Kidney (tissue), 13 donors: ENCODE measurements at regions not wholly inside any gene's neighbourhood (a gene's known extent, or its start where the extent isn't known, plus 50 kb on each side); places are given as distances from the start of the nearest gene placed in this dataset.

Experiments
- DNase-seq, 5 donors: peaks; one replicate each; pipeline ENCODE4 v3.0.0-alpha.2; 2013 to 2020
- FAIRE-seq: peaks from 2 replicates; lab custom pipeline; 2012; peaks lifted over from hg19 to GRCh38; lab: Jason Lieb, UNC
- H3K27ac ChIP-seq, 2 donors: one replicate each; pipeline ENCODE4 v1.7.0; 2013; ENCODE audit warnings: low read depth in 2 of 2, low read length in 2 of 2, inconsistent platforms in 1 of 2
- H3K27me3 ChIP-seq: one replicate; pipeline ENCODE4 v1.7.1; 2013; ENCODE audit warnings: low read length, inconsistent platforms; ENCODE audit not compliant: control insufficient read depth, insufficient read depth
- H3K36me3 ChIP-seq, 3 donors: one replicate each; pipeline versions ENCODE4 v1.7.0 to v1.7.1; 2013; ENCODE audit warnings: low read length in 3 of 3, control low read depth in 1 of 3, inconsistent platforms in 1 of 3; ENCODE audit not compliant: insufficient read depth in 3 of 3, control insufficient read depth in 2 of 3
- H3K4me1 ChIP-seq, 3 donors: one replicate each; pipeline versions ENCODE4 v1.7.0 to v1.7.1; 2013; ENCODE audit warnings: low read length in 3 of 3, inconsistent platforms in 1 of 3, low read depth in 1 of 3; ENCODE audit not compliant: control insufficient read depth in 2 of 3, insufficient read depth in 2 of 3
- H3K4me3 ChIP-seq, 3 donors: one replicate each; pipeline versions ENCODE4 v1.7.0 to v1.8.1; 2013; ENCODE audit warnings: low read length in 3 of 3, control low read depth in 1 of 3, inconsistent platforms in 1 of 3
- H3K9ac ChIP-seq, 3 donors: one replicate each; pipeline versions ENCODE4 v1.7.0 to v1.7.1; 2013; ENCODE audit warnings: low read length in 3 of 3, control low read depth in 1 of 3, inconsistent platforms in 1 of 3
- H3K9me3 ChIP-seq, 3 donors: one replicate each; pipeline versions ENCODE4 v1.7.0 to v1.7.1; 2013; ENCODE audit warnings: low read length in 3 of 3, control low read depth in 1 of 3, inconsistent platforms in 1 of 3; ENCODE audit not compliant: control insufficient read depth in 2 of 3, insufficient read depth in 1 of 3
- CTCF ChIP-seq: IDR thresholded peaks from 3 replicates; pipeline ENCODE4 v1.5.1; 2012; ENCODE audit warnings: mild to moderate bottlenecking, moderate library complexity, borderline replicate concordance; ENCODE audit not compliant: insufficient read depth; ENCODE audit errors: extremely low read depth
- intact Hi-C: fragments of 100-400 bp; cut with DNase I; formaldehyde crosslinking; loops from one replicate; pipeline ENCODE4 v1.11.1; 2022
- donor health status: control.
- donor health status: control.
- donor health status: control.
- donor health status: control.
- donor health status: control.
- donor health status: DM: yes; HTN: yes; CAD: no.
- donor health status: Normal renal cell carcinoma (clear cell type).

GRCh38 chr2:8076448-8077342 lies 605.2 kb upstream of the ID2 start:
- Histone ChIP-seq H3K9ac (no peak overlapping the region), H3K36me3 (no peaks in the 10 kb centered on the region), H3K27me3 (no peaks in the 10 kb centered on the region), H3K27ac (no peak overlapping the region), H3K9me3 (no peaks in the 10 kb centered on the region), H3K4me1 (no peaks in the 10 kb centered on the region), H3K4me3 (no peak overlapping the region)
- DNase-seq (no peak), FAIRE-seq (no peak)
- TF ChIP-seq CTCF: no peak
- intact Hi-C loops: no loop called here

- DNase-seq: no peak
- H3K4me1 ChIP-seq: no peaks in the 10 kb centered on the region
- intact Hi-C loops: no loop called here
- H3K27ac ChIP-seq: no peak overlapping the region
- H3K9ac ChIP-seq: no peak overlapping the region
- H3K36me3 ChIP-seq: no peaks in the 10 kb centered on the region
- TF ChIP-seq CTCF: no peak
- H3K27me3 ChIP-seq: no peaks in the 10 kb centered on the region
- no peak for FAIRE-seq
- no peaks in the 10 kb centered on the region for H3K9me3 ChIP-seq
- H3K4me3 ChIP-seq: no peak overlapping the region
Measured at GRCh38 chr2:8078705-8079104, 603.2 kb upstream of the ID2 start.

- intact Hi-C loops: no loop called here
Measured at GRCh38 chr2:8080063-8080462, 601.8 kb upstream of the ID2 start.

More at GRCh38 chr2:8080063-8080462, 601.8 kb upstream of the ID2 start:
- no peak for TF ChIP-seq CTCF
- Histone ChIP-seq H3K9ac (no peak overlapping the region), H3K4me3 (no peak overlapping the region), H3K36me3 (no peaks in the 10 kb centered on the region), H3K27me3 (no peaks in the 10 kb centered on the region), H3K27ac (no peak overlapping the region), H3K4me1 (no peaks in the 10 kb centered on the region), H3K9me3 (no peaks in the 10 kb centered on the region)
- DNase-seq: no peak
- FAIRE-seq: no peak
